ENCODE measurements at regions not wholly inside any gene's neighbourhood (a gene's known extent, or its start where the extent isn't known, plus 50 kb on each side); places are given as distances from the start of the nearest gene placed in this dataset.
"Not testable (repeated sequence)": the region's sequence is repeated elsewhere in the genome, so short reads cannot be mapped to it uniquely, and the experiment has no call there.

DNA sequence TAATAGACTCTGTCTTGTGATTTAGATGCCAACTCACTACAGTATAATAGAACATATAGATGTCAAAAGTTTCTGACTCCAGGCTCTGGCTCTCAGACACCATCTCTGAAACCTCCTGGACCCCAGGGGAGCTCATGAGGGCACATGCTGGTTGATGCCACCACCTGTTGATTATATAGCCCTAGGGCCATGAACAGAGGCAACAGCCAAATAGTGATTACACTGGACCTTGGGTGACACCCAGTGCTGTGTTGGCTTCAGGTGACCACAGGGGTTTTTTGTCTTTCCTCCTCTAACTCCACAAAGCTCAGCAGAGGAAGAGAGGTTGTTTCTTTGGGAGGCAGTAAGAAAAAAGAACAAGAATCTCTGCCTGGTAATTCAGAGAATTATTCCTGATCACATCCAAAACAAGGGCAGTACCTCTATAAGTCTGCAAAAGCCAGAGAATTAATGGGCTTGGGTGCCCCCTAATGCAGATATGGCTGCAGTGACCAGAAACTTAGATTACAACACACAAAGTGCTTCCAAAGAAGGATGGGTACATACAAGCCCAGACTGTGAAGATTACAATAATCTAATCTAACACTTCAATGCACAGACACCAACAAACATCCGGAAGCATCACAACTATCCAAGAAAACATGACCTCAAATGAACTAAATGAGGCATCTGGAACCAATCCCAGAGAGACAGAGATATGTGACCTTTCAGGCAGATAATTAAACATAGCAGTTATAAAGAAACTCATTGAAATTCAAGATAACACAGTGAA, 1920.6 kb downstream of the ARAP2 start:
- FAIRE-seq = no peak

DNA sequence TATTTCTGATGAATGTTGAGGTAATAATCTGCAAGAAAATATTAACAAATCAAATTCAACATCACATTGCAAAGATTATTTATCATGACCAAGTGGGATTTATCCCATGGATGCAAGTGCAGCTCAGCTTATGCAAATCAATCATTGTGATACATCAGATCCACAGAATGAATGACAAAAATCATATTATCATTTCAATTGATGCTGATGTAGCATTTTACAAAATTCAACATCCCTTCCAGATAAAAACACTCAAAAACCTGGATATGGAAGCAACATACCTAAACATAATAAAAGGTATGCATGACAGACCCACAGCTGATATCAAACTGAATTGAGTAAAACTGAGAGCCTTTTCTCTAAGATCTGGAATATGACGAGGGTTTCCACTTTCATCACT, 1915.4 kb downstream of the ARAP2 start:
- no peak for FAIRE-seq

- FAIRE-seq = not testable (repeated sequence)
Measured at GRCh38 chr4:34335156-34335555, 1909.2 kb downstream of the ARAP2 start.

DNA sequence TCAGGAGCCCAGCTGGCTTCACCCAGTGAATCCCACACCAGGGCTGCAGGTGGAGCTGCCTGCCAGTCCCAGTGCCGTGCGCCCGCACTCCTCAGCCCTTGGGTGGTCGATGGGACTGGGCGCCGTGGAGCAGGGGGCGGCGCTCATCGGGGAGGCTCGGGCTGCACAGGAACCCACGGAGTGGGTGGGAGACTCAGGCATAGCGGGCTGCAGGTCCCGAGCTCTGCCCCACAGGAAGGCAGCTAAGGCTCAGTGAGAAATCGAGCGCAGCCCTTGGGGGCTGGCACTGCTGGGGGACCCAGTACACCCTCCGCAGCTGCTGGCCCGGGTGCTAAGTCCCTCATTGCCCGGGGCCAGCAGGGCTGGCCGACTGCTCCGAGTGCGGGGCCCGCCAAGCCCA, 1908.8 kb downstream of the ARAP2 start:
- FAIRE-seq = not testable (repeated sequence)

GRCh38 chr4:34362654-34363053, 1881.7 kb downstream of the ARAP2 start:
- FAIRE-seq = no peak

DNA sequence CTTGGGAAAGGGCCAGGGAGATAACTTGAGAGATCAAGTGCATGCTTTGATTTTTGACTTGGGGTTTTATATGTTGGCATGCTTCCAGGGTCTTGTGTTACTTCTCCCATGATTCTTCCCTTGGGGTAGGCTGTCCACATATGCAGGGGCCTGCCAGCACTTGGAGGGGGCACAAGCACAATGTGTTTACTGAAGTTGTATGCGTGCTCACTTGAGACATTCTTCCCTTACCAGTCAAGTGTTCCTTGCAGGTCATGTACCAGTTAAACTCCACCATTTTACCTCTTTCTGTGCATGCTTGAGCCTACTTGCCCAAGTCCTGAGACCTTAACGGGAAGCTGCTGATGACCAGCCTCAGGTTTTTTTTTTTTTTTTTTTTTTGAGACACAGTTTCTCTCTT, 1880.5 kb downstream of the ARAP2 start:
- FAIRE-seq = no peak

- FAIRE-seq = no peak
Measured at GRCh38 chr4:34365946-34366345, 1878.4 kb downstream of the ARAP2 start.

- no peak for FAIRE-seq
Measured at GRCh38 chr4:34371676-34372075, 1872.6 kb downstream of the ARAP2 start.

GRCh38 chr4:34372815-34373214, 1871.5 kb downstream of the ARAP2 start:
- no peak for FAIRE-seq

GRCh38 chr4:34373456-34373855, 1870.9 kb downstream of the ARAP2 start:
- FAIRE-seq = no peak

DNA sequence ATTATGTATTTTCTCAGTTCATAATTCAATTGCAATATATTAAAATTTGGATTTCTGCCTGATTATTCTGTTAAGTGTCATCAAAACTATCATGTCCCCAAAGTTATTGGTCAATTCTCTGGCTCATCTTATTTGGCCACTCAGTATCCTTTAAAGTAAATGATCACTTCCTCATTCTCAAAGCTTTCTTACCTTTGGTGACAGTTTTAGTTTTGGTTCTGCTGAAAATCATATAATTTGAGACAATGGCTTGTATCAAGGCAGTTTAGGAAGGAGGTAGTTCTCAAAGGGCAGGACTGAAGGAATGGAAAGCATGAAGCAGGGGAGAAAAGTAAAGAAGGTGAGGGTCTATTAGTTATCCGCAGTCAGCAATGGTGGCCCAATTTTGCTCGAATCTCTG, 1832.1 kb downstream of the ARAP2 start:
- FAIRE-seq = no peak

DNA sequence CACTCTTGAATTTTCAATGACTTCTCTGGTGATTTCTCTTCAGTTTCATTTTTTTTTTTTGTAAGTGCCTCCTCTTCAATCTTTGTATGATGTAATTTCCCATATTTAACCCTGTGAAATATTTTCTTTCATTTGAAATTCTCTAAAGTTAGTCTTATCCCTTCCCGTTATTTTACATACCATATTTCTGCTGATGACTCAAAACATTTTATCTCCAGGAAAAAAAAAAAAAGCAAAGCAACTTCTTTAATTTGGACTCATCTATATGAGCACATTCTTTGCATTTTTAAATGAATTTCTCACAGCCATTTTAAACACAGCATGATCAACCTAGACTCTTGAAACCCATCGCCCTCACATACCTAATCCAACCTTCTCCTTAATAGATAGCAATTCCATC, 1831.4 kb downstream of the ARAP2 start:
- no peak for FAIRE-seq

DNA sequence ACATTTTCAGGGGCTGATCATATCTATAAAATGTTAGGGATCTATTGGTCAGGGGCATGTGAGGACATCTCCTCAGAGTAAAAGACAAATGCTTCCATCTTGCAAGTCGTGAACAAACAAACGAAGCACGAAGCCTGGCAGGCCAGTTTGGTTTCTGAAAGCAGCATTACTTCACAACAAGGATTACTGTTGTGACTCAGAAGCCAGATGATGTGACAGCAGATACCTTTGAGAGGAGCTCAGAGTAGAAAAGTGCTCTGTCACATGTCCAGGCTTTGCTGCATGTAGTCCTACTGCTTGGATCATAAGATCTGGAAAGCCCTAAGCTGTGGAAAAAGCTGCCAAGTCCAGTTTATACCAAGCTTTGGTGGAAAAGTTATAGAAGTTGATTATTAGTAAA, 1827.2 kb downstream of the ARAP2 start:
- FAIRE-seq = no peak

- no peak for FAIRE-seq
Measured at GRCh38 chr4:34419871-34420270, 1824.4 kb downstream of the ARAP2 start.

GRCh38 chr4:34422472-34423175, 1821.7 kb downstream of the ARAP2 start:
- FAIRE-seq = no peak

GRCh38 chr4:34432706-34433105, 1811.6 kb downstream of the ARAP2 start:
- FAIRE-seq = no peak

- FAIRE-seq = not testable (repeated sequence)
Measured at GRCh38 chr4:34434377-34434776, 1809.9 kb downstream of the ARAP2 start.

DNA sequence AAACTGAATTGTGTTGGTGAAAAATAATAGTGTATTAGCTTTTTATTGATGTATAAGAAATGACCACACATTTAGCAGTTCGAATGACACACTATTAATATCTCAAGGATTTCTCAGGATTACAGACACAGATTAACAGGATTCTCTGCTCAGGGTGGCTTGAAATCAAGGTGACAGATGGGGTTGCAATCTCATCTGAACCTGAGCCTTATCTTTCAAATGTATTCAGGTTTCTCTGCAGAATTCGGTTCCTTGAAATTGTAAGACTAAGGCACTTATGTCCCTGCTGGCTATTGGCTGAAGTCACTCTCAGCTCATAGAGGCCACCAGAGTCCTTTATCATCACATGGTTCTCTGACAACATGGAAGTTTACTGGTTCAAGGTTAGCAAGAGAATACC, 1780.1 kb downstream of the ARAP2 start:
- no peak for FAIRE-seq

DNA sequence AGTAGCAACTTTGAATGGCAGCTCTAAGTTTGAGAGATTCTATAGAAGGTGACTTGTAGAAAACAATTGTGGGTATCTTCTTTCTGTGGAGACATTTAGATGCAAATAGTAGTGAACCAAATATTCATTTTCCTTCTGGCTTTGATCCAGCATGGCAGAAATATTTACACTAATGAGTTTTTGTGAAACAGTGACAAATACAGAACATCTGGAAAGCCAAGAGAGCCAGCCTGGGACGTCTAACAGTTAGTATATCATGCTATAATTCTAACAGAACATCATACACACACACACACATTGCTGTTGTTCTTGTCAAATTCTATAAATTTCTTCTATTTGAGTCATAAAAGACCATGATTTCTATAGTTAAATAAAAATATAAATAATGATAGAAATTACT, 1777.9 kb downstream of the ARAP2 start:
- FAIRE-seq = no peak

GRCh38 chr4:34469516-34469915, 1774.8 kb downstream of the ARAP2 start:
- no peak for FAIRE-seq

DNA sequence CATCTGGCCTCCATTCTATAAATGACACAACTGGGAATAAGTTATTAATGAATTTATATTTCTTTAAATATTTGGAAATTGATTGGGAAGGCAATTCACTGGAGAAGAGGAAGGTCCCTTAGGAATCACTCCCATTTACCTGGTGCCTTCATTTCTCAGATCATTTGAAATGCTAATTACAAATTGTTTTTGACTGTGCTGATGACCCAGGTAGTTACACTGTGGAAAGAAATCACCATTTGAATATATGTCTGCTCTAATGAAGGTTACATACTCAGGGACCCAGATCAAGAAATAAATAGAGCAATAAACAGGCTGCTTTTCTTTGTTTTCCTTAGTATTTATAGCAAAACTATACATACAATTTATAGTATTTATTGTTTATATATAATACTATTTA, 1759.1 kb downstream of the ARAP2 start:
- FAIRE-seq = no peak

GRCh38 chr4:34486461-34487363, 1757.6 kb downstream of the ARAP2 start:
- no peak for FAIRE-seq

- no peak for FAIRE-seq
Measured at GRCh38 chr4:34492414-34492813, 1751.9 kb downstream of the ARAP2 start.
